Tibial nerve (tissue), 4 donors: ENCODE measurements at regions not wholly inside any gene's neighbourhood (a gene's known extent, or its start where the extent isn't known, plus 50 kb on each side); places are given as distances from the start of the nearest gene placed in this dataset.

Experiments used
- DNase-seq, 2 donors: peaks; one replicate each; pipeline ENCODE4 v3.0.0-alpha.2; 2019; ENCODE audit warnings: low spot score in 2 of 2
- H3K27ac ChIP-seq, 4 donors: fragments of 200-600 bp; sonication (generic) in 3 of 4; one replicate each; pipeline ENCODE4 v1.5.1; 2017 to 2019; ENCODE audit warnings: mild to moderate bottlenecking in 1 of 4
- H3K27me3 ChIP-seq, 2 donors: fragments of 200-600 bp; sonication (generic) in 1 of 2; one replicate each; pipeline versions ENCODE4 v1.5.1 to v1.6.0; 2017 to 2019
- H3K36me3 ChIP-seq, 3 donors: fragments of 200-600 bp; sonication (generic); one replicate each; pipeline ENCODE4 v1.5.1; 2018 to 2019
- H3K4me1 ChIP-seq, 4 donors: fragments of 200-600 bp; sonication (generic) in 3 of 4; one replicate each; pipeline ENCODE4 v1.5.1; 2017 to 2019
- H3K4me3 ChIP-seq, 4 donors: fragments of 200-600 bp; sonication (generic) in 3 of 4; one replicate each; pipeline ENCODE4 v1.5.1; 2017 to 2019; ENCODE audit warnings: mild to moderate bottlenecking in 1 of 4, moderate library complexity in 1 of 4
- H3K9me3 ChIP-seq, 4 donors: fragments of 200-600 bp; sonication (generic) in 3 of 4; one replicate each; pipeline ENCODE4 v1.5.1; 2017 to 2019
- CTCF ChIP-seq, 5 experiments: fragments of 200-600 bp in 3 of 5; fragments of 450-650 bp in 2 of 5; sonication (generic) in 3 of 5; IDR thresholded peaks; one replicate each; pipeline ENCODE4 v1.5.1; 2016 to 2019; ENCODE audit warnings: antibody characterized with exemption in 5 of 5, mild to moderate bottlenecking in 3 of 5, moderate library complexity in 2 of 5
- EP300 ChIP-seq, 2 donors: sonication (generic); formaldehyde crosslinking; IDR thresholded peaks; one replicate each; pipeline ENCODE4 v1.6.1; 2017; ENCODE audit warnings: antibody characterized with exemption in 2 of 2, mild to moderate bottlenecking in 1 of 2
- POLR2A ChIP-seq, 2 donors: fragments of 450-650 bp; IDR thresholded peaks; one replicate each; pipeline ENCODE4 v1.6.1; 2017; ENCODE audit warnings: antibody characterized with exemption in 2 of 2, mild to moderate bottlenecking in 2 of 2, moderate library complexity in 2 of 2
- WGBS, 2 donors: methylation state at CpG; one replicate each; pipeline ENCODE4 v1.1.5; 2018; 5-methylcytosine and 5-hydroxymethylcytosine counted together

GRCh38 chr14:34220921-34221320, 241.1 kb downstream of the SPTSSA start:
- H3K9me3 ChIP-seq: peaks cover 0 to 5% (median 0%) of the 10 kb centered on the region in 4 donors
- no peak for DNase-seq
- no peak for TF ChIP-seq POLR2A (IDR thresholded peaks at IDR 0.05)
- TF ChIP-seq CTCF (IDR thresholded peaks at IDR 0.05): no peak
- TF ChIP-seq EP300 (IDR thresholded peaks at IDR 0.05): no peak
- H3K4me3 ChIP-seq: no peak overlapping the region
- H3K27me3 ChIP-seq: no peaks in the 10 kb centered on the region
- no peak overlapping the region for H3K27ac ChIP-seq
- 67 to 68% methylated on average over 7 of the region's 7 CpGs for WGBS, 2 donors
- H3K36me3 ChIP-seq: no peaks in the 10 kb centered on the region
- H3K4me1 ChIP-seq: no peaks in the 10 kb centered on the region

GRCh38 chr14:34220378-34220706, 241.7 kb downstream of the SPTSSA start:
- peaks cover 0 to 5% (median 0%) of the 10 kb centered on the region in 4 donors for H3K9me3 ChIP-seq
- no peak overlapping the region for H3K27ac ChIP-seq
- TF ChIP-seq POLR2A (IDR thresholded peaks at IDR 0.05) (no peak), EP300 (IDR thresholded peaks at IDR 0.05) (no peak), CTCF (IDR thresholded peaks at IDR 0.05) (no peak)
- H3K27me3 ChIP-seq: no peaks in the 10 kb centered on the region
- no peak for DNase-seq
- H3K4me3 ChIP-seq: no peak overlapping the region
- H3K36me3 ChIP-seq: no peaks in the 10 kb centered on the region
- WGBS, 2 donors: 69 to 91% methylated on average over 2 of the region's 2 CpGs
- H3K4me1 ChIP-seq: no peaks in the 10 kb centered on the region

GRCh38 chr14:34219661-34220377, 242.2 kb downstream of the SPTSSA start:
- Histone ChIP-seq H3K4me1 (no peaks in the 10 kb centered on the region), H3K27me3 (no peaks in the 10 kb centered on the region), H3K4me3 (no peak overlapping the region), H3K9me3 (peaks cover 0 to 5% (median 0%) of the 10 kb centered on the region in 4 donors), H3K27ac (no peak overlapping the region), H3K36me3 (no peaks in the 10 kb centered on the region)
- no peak for TF ChIP-seq EP300 (IDR thresholded peaks at IDR 0.05)
- no peak for DNase-seq
- 87 to 93% methylated on average over 7 of the region's 7 CpGs for WGBS, 2 donors

- WGBS, 2 donors: 80 to 83% methylated on average over 2 of the region's 2 CpGs
- no peak overlapping the region for H3K4me3 ChIP-seq
- H3K27ac ChIP-seq: no peak overlapping the region
- no peaks in the 10 kb centered on the region for H3K36me3 ChIP-seq
- H3K9me3 ChIP-seq: peaks cover 0 to 5% (median 0%) of the 10 kb centered on the region in 4 donors
- no peak for DNase-seq
- TF ChIP-seq CTCF (IDR thresholded peaks at IDR 0.05) (no peak), POLR2A (IDR thresholded peaks at IDR 0.05) (no peak), EP300 (IDR thresholded peaks at IDR 0.05) (no peak)
- H3K4me1 ChIP-seq: no peaks in the 10 kb centered on the region
- H3K27me3 ChIP-seq: no peaks in the 10 kb centered on the region
Observed at GRCh38 chr14:34218881-34219280, 243.2 kb downstream of the SPTSSA start.

GRCh38 chr14:34214961-34215360, 247.1 kb downstream of the SPTSSA start:
- WGBS, 2 donors: 92% methylated on average over 5 of the region's 5 CpGs
- no peak for TF ChIP-seq EP300 (IDR thresholded peaks at IDR 0.05)
- no peak for TF ChIP-seq POLR2A (IDR thresholded peaks at IDR 0.05)
- no peak for TF ChIP-seq CTCF (IDR thresholded peaks at IDR 0.05)
- no peaks in the 10 kb centered on the region for H3K27me3 ChIP-seq
- no peaks in the 10 kb centered on the region for H3K4me1 ChIP-seq
- no peaks in the 10 kb centered on the region for H3K36me3 ChIP-seq
- no peak overlapping the region for H3K4me3 ChIP-seq
- peaks cover 0 to 5% (median 0%) of the 10 kb centered on the region in 4 donors for H3K9me3 ChIP-seq
- H3K27ac ChIP-seq: no peak overlapping the region
- DNase-seq: no peak
